CD4-positive, alpha-beta T cell treated with Interleukin-17A for 4 hours (primary cell): ENCODE measurements at regions not wholly inside any gene's neighbourhood (a gene's known extent, or its start where the extent isn't known, plus 50 kb on each side); places are given as distances from the start of the nearest gene placed in this dataset.

Experiments
- DNase-seq: peaks from one replicate; pipeline ENCODE4 v3.0.0-alpha.2; 2020; ENCODE audit warnings: mixed read lengths

DNA sequence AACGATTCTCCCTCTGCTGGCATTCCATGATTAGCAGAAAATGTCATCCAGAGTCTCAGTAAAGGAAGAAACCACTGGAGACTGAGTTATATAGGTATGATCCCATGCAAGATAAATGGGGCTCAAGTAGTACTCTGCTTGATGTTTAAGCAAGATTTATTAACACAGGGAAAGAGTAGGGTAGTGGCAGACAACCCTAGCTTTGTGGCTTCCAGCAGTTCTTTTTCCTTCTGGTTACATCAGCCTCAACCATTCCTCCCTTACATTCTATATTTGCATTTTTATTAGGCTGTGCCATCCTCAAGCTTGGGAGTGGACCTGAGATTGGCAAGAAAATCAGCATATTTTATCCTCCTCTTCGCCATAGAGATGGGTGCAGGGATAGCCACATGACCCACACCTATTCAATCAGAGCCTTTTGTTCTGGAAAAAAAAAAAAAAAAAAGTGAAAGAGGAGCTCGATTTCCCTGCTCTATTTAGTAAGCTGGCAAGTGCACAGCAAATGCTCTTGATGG, 402.1 kb downstream of the ZNF536 start:
- no peak for DNase-seq

- DNase-seq = no peak
Observed at GRCh38 chr19:30762651-30763050, 390.5 kb downstream of the ZNF536 start.

DNA sequence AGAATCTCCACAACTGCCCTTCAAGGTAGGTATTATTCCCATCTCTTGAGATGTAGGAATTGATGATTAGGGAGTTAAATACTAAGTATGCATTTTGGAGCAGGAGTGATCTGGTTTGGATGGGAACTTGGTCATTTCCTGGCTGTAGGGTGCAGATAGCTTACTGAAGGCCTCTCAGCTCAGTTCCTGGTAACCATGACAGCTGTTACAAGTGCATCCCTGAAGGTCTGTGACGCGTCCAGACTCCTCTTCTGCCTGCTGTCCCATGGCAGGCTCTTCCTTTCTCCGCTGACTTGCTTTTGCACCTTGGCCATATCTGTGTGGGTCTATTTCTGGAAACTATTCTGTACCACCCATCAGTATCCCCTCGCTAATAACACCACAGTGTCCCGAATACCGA, 387.8 kb downstream of the ZNF536 start:
- no peak for DNase-seq

- no peak for DNase-seq
Observed at GRCh38 chr19:30757837-30758617, 385.8 kb downstream of the ZNF536 start.

GRCh38 chr19:30757104-30757836, 385.1 kb downstream of the ZNF536 start:
- DNase-seq = no peak

- DNase-seq = no peak
Observed at GRCh38 chr19:30755581-30755980, 383.4 kb downstream of the ZNF536 start.

GRCh38 chr19:30754162-30754561, 382.0 kb downstream of the ZNF536 start:
- DNase-seq = no peak

GRCh38 chr19:30752876-30753275, 380.7 kb downstream of the ZNF536 start:
- DNase-seq = no peak

DNA sequence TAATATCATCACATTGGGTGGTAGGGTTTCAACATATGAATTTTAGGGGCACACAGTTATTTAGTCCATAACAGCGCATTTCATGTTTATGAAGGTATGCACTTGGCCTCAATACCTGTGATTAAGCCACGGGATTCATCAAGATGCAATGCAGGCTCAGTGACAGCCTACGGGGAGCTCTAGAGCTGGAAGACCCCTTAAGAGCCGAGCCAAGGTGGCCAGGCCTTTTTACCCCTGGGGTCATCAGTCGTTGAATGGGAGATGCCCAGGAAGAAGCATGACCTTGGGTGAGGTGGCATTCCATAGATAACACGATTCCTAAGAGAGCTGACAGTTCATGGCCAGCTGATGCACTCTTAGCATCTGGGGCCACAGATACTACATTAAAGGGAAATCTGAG, 380.0 kb downstream of the ZNF536 start:
- no peak for DNase-seq

- DNase-seq = no peak
Observed at GRCh38 chr19:30745476-30745985, 373.3 kb downstream of the ZNF536 start.

GRCh38 chr19:30744741-30745475, 372.7 kb downstream of the ZNF536 start:
- DNase-seq = no peak

- DNase-seq = no peak
Observed at GRCh38 chr19:30743702-30744101, 371.5 kb downstream of the ZNF536 start.

GRCh38 chr19:30743011-30743410, 370.8 kb downstream of the ZNF536 start:
- no peak for DNase-seq

DNA sequence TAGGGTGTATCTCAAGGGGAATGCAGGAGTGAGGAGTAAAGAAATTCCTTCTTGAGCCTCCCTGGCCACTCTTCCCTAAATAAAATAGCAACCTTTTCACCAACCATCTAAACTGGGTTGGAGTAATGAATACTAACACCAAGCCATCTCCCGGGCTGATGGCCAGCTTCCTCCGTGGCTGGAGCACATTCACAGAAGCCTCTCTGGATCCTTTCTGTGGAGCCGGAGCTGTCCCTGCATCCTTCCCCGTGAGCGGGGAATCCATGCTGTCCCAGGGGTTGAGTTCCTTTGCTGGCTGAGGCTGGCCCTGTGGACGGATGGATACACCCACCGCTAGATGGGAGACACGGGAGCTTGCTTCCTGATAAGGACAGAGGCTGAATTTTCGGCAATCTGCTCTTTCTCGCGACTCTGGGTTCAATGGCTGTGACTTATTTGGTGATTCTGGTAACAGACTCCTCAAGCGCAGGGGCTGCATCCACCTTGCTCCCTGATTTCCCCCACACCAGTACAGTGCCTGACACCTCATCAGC, 370.3 kb downstream of the ZNF536 start:
- no peak for DNase-seq

DNA sequence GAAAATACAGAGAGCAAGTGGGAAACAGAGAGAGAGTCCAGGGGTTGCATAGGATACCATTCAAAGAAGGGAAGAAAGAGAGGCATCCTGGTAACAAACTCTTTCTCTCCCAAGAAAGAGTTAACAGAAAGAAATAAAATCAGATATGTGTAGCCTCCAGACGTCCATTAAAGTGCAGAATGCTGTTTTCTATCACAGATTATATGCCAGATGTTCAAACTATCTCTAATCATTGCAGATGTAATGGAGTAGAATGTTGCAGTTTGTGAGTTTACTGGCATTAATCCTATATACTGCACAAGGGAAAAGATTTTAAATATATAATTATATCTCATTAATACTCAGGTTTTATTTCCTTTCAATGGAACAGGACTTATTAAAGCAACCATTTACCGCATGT, 369.4 kb downstream of the ZNF536 start:
- DNase-seq = no peak

DNA sequence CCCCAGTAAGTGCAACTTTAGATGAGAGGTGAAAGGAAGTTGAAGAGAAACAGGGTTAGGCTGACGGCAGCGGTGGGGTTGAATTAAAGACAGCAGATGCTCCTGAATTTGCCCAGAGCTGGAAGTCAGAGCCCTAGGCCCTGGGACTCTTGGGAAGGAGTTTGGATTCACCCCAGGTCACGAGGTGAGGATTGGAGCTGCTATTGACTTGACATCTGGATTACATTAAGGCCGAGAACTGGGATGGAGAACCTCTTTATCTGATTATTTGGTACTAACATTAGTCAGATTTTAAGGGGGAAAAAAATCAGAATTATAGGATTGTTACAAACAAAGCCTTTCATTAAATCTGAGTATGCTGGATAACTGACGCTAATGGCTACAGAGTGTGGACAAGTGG, 367.2 kb downstream of the ZNF536 start:
- DNase-seq = no peak

DNA sequence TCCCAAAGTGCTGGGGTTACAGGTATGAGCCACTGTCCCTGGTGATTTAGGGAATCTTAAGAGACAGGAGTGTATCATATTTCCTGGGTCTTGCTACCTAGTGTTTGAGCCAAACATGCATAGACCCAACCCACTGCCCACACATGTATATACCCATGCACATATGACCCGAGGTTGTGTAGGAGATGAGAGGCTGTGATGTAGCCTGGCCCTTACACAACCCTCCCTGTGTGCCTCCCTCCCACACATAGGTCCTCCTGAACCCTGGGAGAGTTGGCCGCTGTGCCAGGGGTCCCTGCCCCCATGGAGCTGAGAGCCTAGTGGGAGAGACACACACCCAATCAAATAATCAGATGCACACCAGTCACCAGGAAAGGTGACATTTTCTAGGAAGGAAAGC, 365.9 kb downstream of the ZNF536 start:
- no peak for DNase-seq

DNA sequence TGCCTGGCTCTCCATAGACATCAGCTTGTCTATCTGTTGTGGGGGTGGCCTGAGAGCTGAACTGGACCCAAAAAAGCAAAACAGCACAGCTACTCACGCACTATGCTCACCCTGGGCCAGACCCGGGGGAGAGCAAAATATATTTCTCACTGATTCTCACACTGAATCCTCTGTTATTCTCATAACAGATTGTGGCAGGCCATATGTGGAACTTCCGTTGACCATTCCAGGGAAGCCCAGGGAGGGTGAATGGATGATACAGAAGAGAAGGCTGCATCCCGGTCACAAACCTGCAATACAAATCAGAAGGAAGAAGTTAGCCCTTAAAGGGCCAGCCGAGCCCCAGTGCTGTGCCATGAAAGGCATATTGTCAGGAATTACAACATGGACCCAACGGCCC, 362.5 kb downstream of the ZNF536 start:
- no peak for DNase-seq

DNA sequence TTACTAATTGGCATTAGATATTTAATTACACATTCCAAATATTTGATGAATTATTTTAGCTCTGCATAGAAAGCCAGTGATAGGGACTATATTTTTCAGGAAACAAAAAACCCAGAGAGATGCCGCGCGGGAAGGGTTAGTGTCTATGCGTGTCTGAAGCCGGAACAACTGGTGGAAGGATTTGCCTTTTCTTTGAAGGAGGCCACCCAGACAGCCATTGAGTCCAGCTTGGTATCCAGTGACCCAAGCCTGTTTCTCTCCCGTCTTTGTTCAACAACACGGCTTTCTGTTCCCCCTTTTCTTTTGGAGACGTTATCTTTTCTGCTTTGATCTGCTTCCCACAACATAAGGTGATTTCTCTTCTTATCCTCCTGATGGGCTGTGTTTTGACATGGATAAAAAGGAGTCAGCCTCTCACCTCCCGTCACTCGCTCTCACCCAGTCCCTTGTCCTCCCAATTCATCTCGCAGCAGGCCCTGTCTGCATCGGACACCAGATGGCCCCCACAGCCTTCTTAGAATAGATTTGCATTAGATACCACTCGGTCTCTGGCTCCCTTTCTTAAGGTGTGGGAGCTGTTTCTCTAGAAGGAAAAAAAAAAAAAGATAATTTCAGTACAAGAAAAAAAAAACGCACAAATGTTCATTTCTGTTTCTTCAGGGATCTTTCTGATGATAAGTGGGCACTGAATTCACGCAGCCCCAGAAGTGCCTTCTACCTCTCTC, 361.8 kb downstream of the ZNF536 start:
- no peak for DNase-seq

DNA sequence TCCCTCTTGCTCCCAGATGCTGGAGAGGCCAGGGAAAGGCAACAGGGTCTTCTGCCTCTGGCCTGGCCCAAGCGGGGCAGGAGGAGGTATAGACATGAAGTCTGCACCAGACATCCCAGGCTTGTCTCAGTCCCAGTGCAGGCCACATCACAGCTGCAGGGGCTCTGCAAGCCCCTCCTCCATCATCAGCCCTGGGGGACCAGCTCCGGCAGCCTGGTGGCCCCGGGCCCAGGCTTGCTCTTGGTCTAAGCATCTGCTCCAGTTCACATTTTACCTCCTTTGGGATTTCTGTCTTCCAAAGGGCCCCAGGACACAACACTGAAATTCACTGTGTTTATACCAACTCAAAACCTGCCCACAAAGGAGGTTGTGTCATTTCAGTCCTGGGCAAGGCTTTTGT, 359.4 kb downstream of the ZNF536 start:
- no peak for DNase-seq

GRCh38 chr19:30729451-30729850, 357.3 kb downstream of the ZNF536 start:
- no peak for DNase-seq

DNA sequence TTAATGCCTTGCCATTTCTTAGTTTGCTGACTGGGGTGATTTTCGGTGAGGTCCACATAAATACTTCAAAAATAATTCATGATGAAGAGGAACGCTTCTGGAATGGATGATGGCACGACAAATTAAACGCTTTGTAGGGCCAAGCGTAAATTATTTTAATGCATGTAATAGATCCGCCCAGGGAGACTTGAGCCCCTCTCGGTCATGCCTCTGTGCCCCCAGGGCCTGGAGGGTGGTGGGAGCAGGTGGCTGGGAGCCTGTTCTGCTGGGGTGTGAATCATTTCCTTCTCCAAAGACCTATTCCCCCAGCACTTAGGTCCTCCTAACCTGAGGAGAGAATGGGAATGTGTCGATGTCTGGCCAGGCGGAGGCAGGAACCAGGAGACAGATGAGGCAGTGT, 350.6 kb downstream of the ZNF536 start:
- no peak for DNase-seq
